ENCODE measurements at regions not wholly inside any gene's neighbourhood (a gene's known extent, or its start where the extent isn't known, plus 50 kb on each side); places are given as distances from the start of the nearest gene placed in this dataset.

- Histone ChIP-seq H3K4me1 (ENCODE audit: insufficient read depth, low read length) (peaks cover 8% of the 10 kb centered on the region; the same call in 1 of the 2 replicates), H3K4me2 (ENCODE audit: low read length) (no peak overlapping the region), H4K20me1 (ENCODE audit: low read length) (no peaks in the 10 kb centered on the region), H3K9me2 (replicated peaks; ENCODE audit: low read length) (no peaks in the 10 kb centered on the region), H3K9ac (ENCODE audit: low read length) (no peak overlapping the region), H3K27me3 (ENCODE audit: low read length) (no peaks in the 10 kb centered on the region), H2AFZ (ENCODE audit: low read length) (no peak overlapping the region), H3K9me3 (ENCODE audit: low read length) (no peaks in the 10 kb centered on the region), H3K79me2 (ENCODE audit: low read length) (no peaks in the 10 kb centered on the region), H3K36me3 (ENCODE audit: low read depth, low read length) (no peaks in the 10 kb centered on the region), H3K4me3 (ENCODE audit: low read length) (no peak overlapping the region), H3F3A (ENCODE audit: low read length, unreplicated experiment) (no peaks in the 10 kb centered on the region), H3K27ac (ENCODE audit: low read length) (no peak overlapping the region)
- no peak for ATAC-seq
- TF ChIP-seq CTCF (conservative IDR thresholded peaks at IDR 0.05; ENCODE audit: low read depth, low read length) (no peak), EZH2phosphoT487 (IDR thresholded peaks at IDR 0.05; ENCODE audit: borderline replicate concordance, low read length) (no peak), EZH2 (IDR thresholded peaks at IDR 0.05; ENCODE audit: low read length, unreplicated experiment) (no peak)
- CTCF ChIA-PET: no interaction called here
- BruUV-seq (replicated peaks): no TSS peak
- POLR2A ChIA-PET (ENCODE audit: unreplicated experiment): no interaction called here
- DNase-seq: no peak
- intact Hi-C loops (cut with micrococcal nuclease): no loop called here
Observed at GRCh38 chr1:244316407-244316806, 135.3 kb downstream of the ADSS2 start.

DNA sequence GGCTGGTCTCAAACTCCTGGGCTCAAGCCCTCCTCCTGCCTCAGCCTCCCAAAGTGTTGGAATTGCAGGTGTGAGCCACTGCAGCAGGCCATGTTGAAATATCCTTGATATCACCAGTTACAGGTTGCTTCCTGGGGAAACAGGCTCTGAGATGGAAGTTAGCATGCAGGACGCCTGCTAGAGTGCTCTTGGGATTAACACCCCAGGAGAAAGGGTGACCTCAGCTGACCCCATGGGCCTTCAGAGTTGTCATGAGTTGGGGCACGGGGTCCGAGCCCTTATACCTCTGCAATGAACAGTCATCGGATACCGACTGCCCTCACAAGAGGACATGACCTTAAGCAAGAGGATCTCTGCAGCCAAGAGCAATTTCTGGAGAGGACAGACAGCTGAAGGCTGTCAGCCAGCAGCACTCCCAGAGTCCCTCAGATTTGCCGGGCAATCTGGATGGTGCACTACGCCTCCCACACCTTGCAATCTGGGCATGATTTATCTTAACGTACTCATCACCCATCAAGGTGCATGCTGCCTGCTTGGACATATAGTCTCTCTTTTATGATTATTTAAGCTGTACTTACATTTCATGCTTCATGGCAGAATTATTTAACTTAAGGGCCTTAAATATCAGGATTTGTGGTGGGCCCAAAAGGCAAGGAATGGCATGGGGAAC, 134.6 kb downstream of the ADSS2 start:
- TF ChIP-seq EZH2phosphoT487 (IDR thresholded peaks at IDR 0.05; ENCODE audit: borderline replicate concordance, low read length) (no peak), EZH2 (IDR thresholded peaks at IDR 0.05; ENCODE audit: low read length, unreplicated experiment) (no peak), CTCF (conservative IDR thresholded peaks at IDR 0.05; ENCODE audit: low read depth, low read length) (no peak)
- H2AFZ ChIP-seq (ENCODE audit: low read length): no peak overlapping the region
- CTCF ChIA-PET: no interaction called here

GRCh38 chr1:244318078-244318477, 133.6 kb downstream of the ADSS2 start:
- intact Hi-C loops (cut with micrococcal nuclease): no loop called here
- TF ChIP-seq CTCF (conservative IDR thresholded peaks at IDR 0.05; ENCODE audit: low read depth, low read length): no peak
- TF ChIP-seq EZH2phosphoT487 (IDR thresholded peaks at IDR 0.05; ENCODE audit: borderline replicate concordance, low read length): no peak
- TF ChIP-seq EZH2 (IDR thresholded peaks at IDR 0.05; ENCODE audit: low read length, unreplicated experiment): no peak
- Histone ChIP-seq H4K20me1 (ENCODE audit: low read length) (no peaks in the 10 kb centered on the region), H3K9me3 (ENCODE audit: low read length) (no peaks in the 10 kb centered on the region), H3K79me2 (ENCODE audit: low read length) (no peaks in the 10 kb centered on the region), H3K27ac (ENCODE audit: low read length) (no peak overlapping the region), H3K4me3 (ENCODE audit: low read length) (no peak overlapping the region), H3K27me3 (ENCODE audit: low read length) (no peaks in the 10 kb centered on the region), H3K4me2 (ENCODE audit: low read length) (no peak overlapping the region), H3K9ac (ENCODE audit: low read length) (no peak overlapping the region), H3K36me3 (ENCODE audit: low read depth, low read length) (no peaks in the 10 kb centered on the region), H3F3A (ENCODE audit: low read length, unreplicated experiment) (peaks cover 6% of the 10 kb centered on the region), H3K9me2 (replicated peaks; ENCODE audit: low read length) (no peaks in the 10 kb centered on the region), H2AFZ (ENCODE audit: low read length) (no peak overlapping the region), H3K4me1 (ENCODE audit: insufficient read depth, low read length) (peaks cover 22% of the 10 kb centered on the region)
- BruUV-seq (replicated peaks): no TSS peak
- no peak for DNase-seq
- POLR2A ChIA-PET (ENCODE audit: unreplicated experiment): no interaction called here
- CTCF ChIA-PET: no interaction called here
- ATAC-seq: no peak

More for the DNA sequence above, 134.6 kb downstream of the ADSS2 start:
- H4K20me1 ChIP-seq (ENCODE audit: low read length): no peaks in the 10 kb centered on the region
- no TSS peak for BruUV-seq (replicated peaks)
- no peak overlapping the region for H3K27ac ChIP-seq (ENCODE audit: low read length)
- H3K4me2 ChIP-seq (ENCODE audit: low read length): no peak overlapping the region
- no peaks in the 10 kb centered on the region for H3K27me3 ChIP-seq (ENCODE audit: low read length)
- no peak overlapping the region for H3K4me3 ChIP-seq (ENCODE audit: low read length)
- H3K4me1 ChIP-seq (ENCODE audit: insufficient read depth, low read length): peaks cover 15% of the 10 kb centered on the region
- H3K36me3 ChIP-seq (ENCODE audit: low read depth, low read length): no peaks in the 10 kb centered on the region
- ATAC-seq (no peak), DNase-seq (no peak)
- H3K79me2 ChIP-seq (ENCODE audit: low read length): no peaks in the 10 kb centered on the region
- no peaks in the 10 kb centered on the region for H3K9me3 ChIP-seq (ENCODE audit: low read length)
- no peak overlapping the region for H3K9ac ChIP-seq (ENCODE audit: low read length)
- intact Hi-C loops (cut with micrococcal nuclease): no loop called here
- POLR2A ChIA-PET (ENCODE audit: unreplicated experiment): no interaction called here
- no peaks in the 10 kb centered on the region for H3K9me2 ChIP-seq (replicated peaks; ENCODE audit: low read length)
- no peaks in the 10 kb centered on the region for H3F3A ChIP-seq (ENCODE audit: low read length, unreplicated experiment)

Measured in PC-3 (cell line).